Esophagus muscularis mucosa (tissue), 4 donors: ENCODE measurements at regions not wholly inside any gene's neighbourhood (a gene's known extent, or its start where the extent isn't known, plus 50 kb on each side); places are given as distances from the start of the nearest gene placed in this dataset.
"Not testable (repeated sequence)": the region's sequence is repeated elsewhere in the genome, so short reads cannot be mapped to it uniquely, and the experiment has no call there.

Source experiments
- DNase-seq: peaks from one replicate; pipeline ENCODE4 v3.0.0-alpha.2; 2017; ENCODE audit errors: extremely low spot score
- H3K27ac ChIP-seq, 4 donors: fragments of 200-600 bp; sonication (generic); replicated peaks in 1 of 4; 1 replicate in 3 of 4; 2 replicates in 1 of 4; pipeline ENCODE4 v1.5.1; 2016 to 2019; ENCODE audit warnings: mild to moderate bottlenecking in 1 of 4
- H3K27me3 ChIP-seq, 4 donors: fragments of 200-600 bp; sonication (generic); one replicate each; pipeline versions ENCODE4 v1.5.1 to v1.6.0; 2016 to 2019
- H3K36me3 ChIP-seq, 4 donors: fragments of 200-600 bp; sonication (generic); one replicate each; pipeline ENCODE4 v1.5.1; 2016 to 2019
- H3K4me1 ChIP-seq, 4 donors: fragments of 200-600 bp; sonication (generic); one replicate each; pipeline ENCODE4 v1.5.1; 2016 to 2019
- H3K4me3 ChIP-seq, 4 donors: fragments of 200-600 bp; sonication (generic); 1 replicate in 2 of 4; 2 replicates in 2 of 4; pipeline ENCODE4 v1.5.1; 2016 to 2019; ENCODE audit warnings: mild to moderate bottlenecking in 4 of 4, moderate library complexity in 1 of 4
- H3K9me3 ChIP-seq, 4 donors: fragments of 200-600 bp; sonication (generic); 1 replicate in 3 of 4; 2 replicates in 1 of 4; pipeline ENCODE4 v1.5.1; 2016 to 2019
- CTCF ChIP-seq, 3 experiments: fragments of 200-600 bp in 2 of 3; fragments of 450-650 bp in 1 of 3; sonication (generic) in 2 of 3; IDR thresholded peaks; one replicate each; pipeline ENCODE4 v1.5.1; 2017 to 2019; ENCODE audit warnings: antibody characterized with exemption in 3 of 3, mild to moderate bottlenecking in 2 of 3, moderate library complexity in 1 of 3
- EP300 ChIP-seq: sonication (generic); formaldehyde crosslinking; IDR thresholded peaks from one replicate; pipeline ENCODE4 v1.6.1; 2017; ENCODE audit warnings: antibody characterized with exemption
- POLR2A ChIP-seq: fragments of 450-650 bp; IDR thresholded peaks from one replicate; pipeline ENCODE4 v1.6.1; 2017; ENCODE audit warnings: antibody characterized with exemption, moderate library complexity, mild to moderate bottlenecking, low read depth
- POLR2AphosphoS5 ChIP-seq, 2 donors: sonication (generic); formaldehyde crosslinking; IDR thresholded peaks; one replicate each; pipeline ENCODE4 v1.6.1; 2017; ENCODE audit warnings: antibody characterized with exemption in 2 of 2
- WGBS: methylation state at CpG from one replicate; pipeline ENCODE4 v1.1.5; 2018; 5-methylcytosine and 5-hydroxymethylcytosine counted together
- intact Hi-C: fragments of 100-400 bp; cut with DNase I; formaldehyde crosslinking; loops from one replicate; pipeline ENCODE4 v1.15.1; 2023

- TF ChIP-seq EP300 (no peak), POLR2A (no peak), CTCF (IDR thresholded peaks at IDR 0.05) (no peak), POLR2AphosphoS5 (IDR thresholded peaks at IDR 0.05) (no peak)
- Histone ChIP-seq H3K4me1 (no peaks in the 10 kb centered on the region), H3K9me3 (no peaks in the 10 kb centered on the region), H3K27me3 (no peaks in the 10 kb centered on the region), H3K4me3 (no peak overlapping the region), H3K27ac (no peak overlapping the region), H3K36me3 (no peaks in the 10 kb centered on the region)
- no peak for DNase-seq
- intact Hi-C loops, result no loop called here
- 74% methylated on average over 7 of the region's 7 CpGs for WGBS
Observed at GRCh38 chr14:28382444-28383190, 384.0 kb upstream of the FOXG1 start.

GRCh38 chr14:28398506-28398905 lies 368.1 kb upstream of the FOXG1 start:
- 61% methylated on average over 2 of the region's 2 CpGs for WGBS
- H3K27ac ChIP-seq, result no peak overlapping the region
- DNase-seq, result no peak
- no peaks in the 10 kb centered on the region for H3K4me1 ChIP-seq
- intact Hi-C loops, result no loop called here
- no peak for TF ChIP-seq EP300
- no peak for TF ChIP-seq POLR2A
- no peak for TF ChIP-seq POLR2AphosphoS5 (IDR thresholded peaks at IDR 0.05)
- no peak for TF ChIP-seq CTCF (IDR thresholded peaks at IDR 0.05)
- no peaks in the 10 kb centered on the region for H3K27me3 ChIP-seq
- H3K36me3 ChIP-seq, result no peaks in the 10 kb centered on the region
- H3K9me3 ChIP-seq, result no peaks in the 10 kb centered on the region
- no peak overlapping the region for H3K4me3 ChIP-seq

- H3K36me3 ChIP-seq, H3K9me3 ChIP-seq, DNase-seq, H3K27ac ChIP-seq, H3K27me3 ChIP-seq, H3K4me1 ChIP-seq, intact Hi-C loops, H3K4me3 ChIP-seq: not testable (repeated sequence)
- WGBS, result 89% methylated on average over 2 of the region's 4 CpGs
Observed at GRCh38 chr14:28401705-28402104, 364.9 kb upstream of the FOXG1 start.

- Histone ChIP-seq H3K4me1 (no peaks in the 10 kb centered on the region), H3K4me3 (no peak overlapping the region), H3K27me3 (no peaks in the 10 kb centered on the region), H3K36me3 (no peaks in the 10 kb centered on the region), H3K9me3 (no peaks in the 10 kb centered on the region), H3K27ac (no peak overlapping the region)
- no peak for DNase-seq
- WGBS, result 36% methylated on average over 2 of the region's 2 CpGs
- no peak for TF ChIP-seq EP300
- no peak for TF ChIP-seq CTCF (IDR thresholded peaks at IDR 0.05)
- no peak for TF ChIP-seq POLR2AphosphoS5 (IDR thresholded peaks at IDR 0.05)
- no peak for TF ChIP-seq POLR2A
- intact Hi-C loops, result no loop called here
Observed at GRCh38 chr14:28406196-28406595, 360.4 kb upstream of the FOXG1 start.

- no peak for TF ChIP-seq EP300
- no peak for TF ChIP-seq POLR2AphosphoS5 (IDR thresholded peaks at IDR 0.05)
- TF ChIP-seq CTCF (IDR thresholded peaks at IDR 0.05), result no peak
- no peak for TF ChIP-seq POLR2A
- H3K27ac ChIP-seq, result no peak overlapping the region
- intact Hi-C loops, result no loop called here
- H3K36me3 ChIP-seq, result no peaks in the 10 kb centered on the region
- no peak overlapping the region for H3K4me3 ChIP-seq
- no peaks in the 10 kb centered on the region for H3K27me3 ChIP-seq
- DNase-seq, result no peak
- no peaks in the 10 kb centered on the region for H3K4me1 ChIP-seq
- WGBS, result 76% methylated on average over 3 of the region's 3 CpGs
- no peaks in the 10 kb centered on the region for H3K9me3 ChIP-seq
Observed at GRCh38 chr14:28407031-28407825, 359.4 kb upstream of the FOXG1 start.
